HCT116 (cell line): ENCODE measurements at regions not wholly inside any gene's neighbourhood (a gene's known extent, or its start where the extent isn't known, plus 50 kb on each side); places are given as distances from the start of the nearest gene placed in this dataset.

Experiments used
- ATAC-seq: fragments of 200-7000 bp; cut with Tn5 transposase; 2 replicates; pipeline ENCODE4 v1.9.1; 2020; ENCODE audit warnings: mild to moderate bottlenecking, moderate library complexity
- BruUV-seq: library from RNA; stranded (reverse); fragments of 400-500 nt; replicated peaks from 2 replicates; lab custom pipeline; 2021; lab: Mats Ljungman, UMichigan
- CTCF ChIA-PET: fragments of 300-600 bp; sonication (Branson Sonifier 250); formaldehyde crosslinking; loops from one replicate; lab custom pipeline; 2021; ENCODE audit warnings: antibody characterized with exemption; lab: Charles Lee
- POLR2A ChIA-PET: fragments of 300-600, 350-600 bp; sonication (Branson Sonifier 250); formaldehyde crosslinking; loops from one replicate; lab custom pipeline; 2021; ENCODE audit warnings: antibody characterized with exemption; lab: Charles Lee
- RAD21 ChIA-PET, 2 experiments: fragments of 300-600 bp; sonication (Branson Sonifier 250); formaldehyde crosslinking; loops; one replicate each; lab custom pipeline; 2023; ENCODE audit warnings: low total read pairs in 2 of 2; ENCODE audit not compliant: uncharacterized antibody in 2 of 2, unreplicated experiment in 2 of 2, low non-redundant PET in 1 of 2; lab: Charles Lee
- DNase-seq: peaks from one replicate; pipeline ENCODE4 v3.0.0-alpha.2; 2010; ENCODE audit warnings: low read depth, low spot score
- H2AFZ ChIP-seq: fragments of 200-600 bp; shearing (Covaris generic), sonication (generic); 2 replicates; pipeline ENCODE4 v1.6.1; 2017; ENCODE audit warnings: low read depth, mixed run types, mixed read lengths, antibody characterized with exemption, low read length; ENCODE audit not compliant: poor library complexity, severe bottlenecking
- H3K27ac ChIP-seq: 2 replicates; pipeline ENCODE4 v1.5.1; 2012; ENCODE audit warnings: low read depth, low read length
- H3K27me3 ChIP-seq: fragments of 200-600 bp; sonication (generic); 2 replicates; pipeline ENCODE4 v1.6.1; 2016; ENCODE audit warnings: mixed run types, low read length, mixed read lengths; ENCODE audit not compliant: insufficient read depth
- H3K36me3 ChIP-seq, 2 experiments: fragments of 200-500 bp in 1 of 2; fragments of 200-600 bp in 1 of 2; sonication (Bioruptor generic) in 1 of 2; sonication (generic) in 1 of 2; 2 replicates each; pipeline versions ENCODE4 v1.5.1 to v1.6.1; 2014 to 2016; ENCODE audit warnings: low read length in 2 of 2, inconsistent platforms in 1 of 2, mixed read lengths in 1 of 2, mixed run types in 1 of 2; ENCODE audit not compliant: insufficient read depth in 2 of 2, control insufficient read depth in 1 of 2
- H3K4me1 ChIP-seq, 2 experiments: fragments of 200-600 bp in 1 of 2; sonication (generic) in 1 of 2; 2 replicates each; pipeline versions ENCODE4 v1.5.1 to v1.6.1; 2012 to 2017; ENCODE audit warnings: low read length in 2 of 2, inconsistent platforms in 1 of 2, mild to moderate bottlenecking in 1 of 2, mixed read lengths in 1 of 2, mixed run types in 1 of 2, moderate library complexity in 1 of 2; ENCODE audit not compliant: insufficient read depth in 2 of 2, control insufficient read depth in 1 of 2
- H3K4me2 ChIP-seq: fragments of 200-600 bp; sonication (generic); 2 replicates; pipeline ENCODE4 v1.6.1; 2017; ENCODE audit warnings: mixed run types, low read length, mixed read lengths
- H3K4me3 ChIP-seq, 2 experiments: fragments of 200-600 bp in 1 of 2; sonication (generic) in 1 of 2; replicated peaks in 1 of 2; 2 replicates each; pipeline ENCODE4 v1.5.1; 2011 to 2016; ENCODE audit warnings: low read length in 2 of 2, control low read depth in 1 of 2, low read depth in 1 of 2, mild to moderate bottlenecking in 1 of 2, mixed read lengths in 1 of 2, mixed run types in 1 of 2
- H3K79me2 ChIP-seq: fragments of 200-600 bp; sonication (generic); 2 replicates; pipeline ENCODE4 v1.6.1; 2017; ENCODE audit warnings: mild to moderate bottlenecking, mixed run types, low read length, moderate library complexity, mixed read lengths; ENCODE audit not compliant: insufficient read depth
- H3K9ac ChIP-seq: fragments of 200-600 bp; sonication (generic); 2 replicates; pipeline ENCODE4 v1.6.1; 2016; ENCODE audit warnings: low read length, mixed read lengths
- H3K9me2 ChIP-seq: fragments of 200-600 bp; sonication (generic), shearing (Covaris generic); 2 replicates; pipeline ENCODE4 v1.6.1; 2017; ENCODE audit warnings: mixed run types, mild to moderate bottlenecking, moderate library complexity; ENCODE audit not compliant: insufficient read depth
- H3K9me3 ChIP-seq, 2 experiments: fragments of 200-500 bp in 1 of 2; fragments of 200-600 bp in 1 of 2; sonication (Bioruptor generic) in 1 of 2; sonication (generic) in 1 of 2; 2 replicates each; pipeline ENCODE4 v1.6.1; 2014 to 2017; ENCODE audit warnings: low read length in 2 of 2, mixed read lengths in 2 of 2, inconsistent platforms in 1 of 2, low read depth in 1 of 2, mild to moderate bottlenecking in 1 of 2, mixed run types in 1 of 2, moderate library complexity in 1 of 2; ENCODE audit not compliant: control insufficient read depth in 1 of 2, insufficient read depth in 1 of 2
- H4K20me1 ChIP-seq: fragments of 200-600 bp; sonication (generic), shearing (Covaris generic); 2 replicates; pipeline ENCODE4 v1.6.1; 2017; ENCODE audit warnings: mixed run types, mild to moderate bottlenecking, moderate library complexity; ENCODE audit not compliant: insufficient read depth
- EGR1 ChIP-seq: IDR thresholded peaks from 2 replicates; pipeline ENCODE4 v1.6.1; 2012; ENCODE audit warnings: low read depth
- JUND ChIP-seq: IDR thresholded peaks from 2 replicates; pipeline ENCODE4 v1.6.1; 2012
- POLR2AphosphoS5 ChIP-seq: IDR thresholded peaks from 2 replicates; pipeline ENCODE4 v1.6.1; 2011; ENCODE audit warnings: mild to moderate bottlenecking, low read depth, low read length, moderate library complexity
- RAD21 ChIP-seq: IDR thresholded peaks from 2 replicates; pipeline ENCODE4 v1.6.1; 2012; ENCODE audit warnings: low read depth, mild to moderate bottlenecking
- REST ChIP-seq: IDR thresholded peaks from 2 replicates; pipeline ENCODE4 v1.6.1; 2012; ENCODE audit warnings: low read depth
- SIN3A ChIP-seq: IDR thresholded peaks from 2 replicates; pipeline ENCODE4 v1.6.1; 2012; ENCODE audit warnings: low read depth
- SP1 ChIP-seq: IDR thresholded peaks from 2 replicates; pipeline ENCODE4 v1.6.1; 2012; ENCODE audit warnings: low read depth
- TCF7L2 ChIP-seq: IDR thresholded peaks from 2 replicates; pipeline ENCODE4 v1.7.0; 2011; ENCODE audit warnings: borderline replicate concordance, inconsistent platforms; ENCODE audit not compliant: insufficient read depth, insufficient read length; ENCODE audit errors: extremely low read depth
- ZFX ChIP-seq: fragments of 450-650 bp; IDR thresholded peaks from 2 replicates; pipeline ENCODE4 v1.6.1; 2017
- ZNF274 ChIP-seq: fragments of 200-500 bp; sonication (Bioruptor generic); IDR thresholded peaks from 2 replicates; pipeline ENCODE4 v1.6.1; 2014; ENCODE audit warnings: mild to moderate bottlenecking, low read depth, low read length, inconsistent platforms
- intact Hi-C: fragments of 100-400 bp; cut with micrococcal nuclease; formaldehyde crosslinking; loops from 2 replicates; pipeline ENCODE4 v1.10.0; 2022
- TF ChIP-seq, protein P1 (sequence below): IDR thresholded peaks from 2 replicates; pipeline ENCODE4 v1.6.1; 2012

GRCh38 chr18:29969876-29970275, 1072.7 kb downstream of the DSC3 start:
- no peak overlapping the region for H3K27ac ChIP-seq
- POLR2A ChIA-PET, result no interaction called here
- H3K4me1 ChIP-seq, result no peaks in the 10 kb centered on the region
- H4K20me1 ChIP-seq, result no peaks in the 10 kb centered on the region
- no peak overlapping the region for H3K4me3 ChIP-seq
- ATAC-seq, result no peak
- no peak overlapping the region for H3K9ac ChIP-seq
- BruUV-seq, result no TSS peak
- no peaks in the 10 kb centered on the region for H3K79me2 ChIP-seq
- RAD21 ChIA-PET, result no interaction called here
- H2AFZ ChIP-seq, result no peak overlapping the region
- no peaks in the 10 kb centered on the region for H3K27me3 ChIP-seq
- H3K36me3 ChIP-seq, result no peaks in the 10 kb centered on the region
- intact Hi-C loops, result no loop called here
- H3K9me3 ChIP-seq, result no peaks in the 10 kb centered on the region
- CTCF ChIA-PET, result no interaction called here
- TF ChIP-seq EGR1 (no peak), POLR2AphosphoS5 (no peak), ZNF274 (no peak), REST (no peak), ZFX (no peak), JUND (no peak), TCF7L2 (no peak), RAD21 (no peak), SP1 (no peak)
- H3K9me2 ChIP-seq, result no peaks in the 10 kb centered on the region
- no peak for DNase-seq
- no peak overlapping the region for H3K4me2 ChIP-seq

- H3K9me3 ChIP-seq, result no peaks in the 10 kb centered on the region
- H3K9me2 ChIP-seq, result no peaks in the 10 kb centered on the region; the same call in 1 of the 2 replicates
- TF ChIP-seq, protein P1, sequence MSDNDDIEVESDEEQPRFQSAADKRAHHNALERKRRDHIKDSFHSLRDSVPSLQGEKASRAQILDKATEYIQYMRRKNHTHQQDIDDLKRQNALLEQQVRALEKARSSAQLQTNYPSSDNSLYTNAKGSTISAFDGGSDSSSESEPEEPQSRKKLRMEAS, result no peak
- TF ChIP-seq SP1, result no peak
- no peak for TF ChIP-seq POLR2AphosphoS5
- no peak for TF ChIP-seq SIN3A
- no peak for TF ChIP-seq TCF7L2
- intact Hi-C loops, result no loop called here
- no peaks in the 10 kb centered on the region for H3K79me2 ChIP-seq
- no peaks in the 10 kb centered on the region for H3K27me3 ChIP-seq
- no peak overlapping the region for H3K4me2 ChIP-seq
- DNase-seq, result no peak
- ChIA-PET RAD21 (no interaction called here), CTCF (no interaction called here), POLR2A (no interaction called here)
- no peak overlapping the region for H3K27ac ChIP-seq
- H2AFZ ChIP-seq, result no peak overlapping the region
- BruUV-seq, result no TSS peak
- no peak overlapping the region for H3K4me3 ChIP-seq
- H3K4me1 ChIP-seq, result no peaks in the 10 kb centered on the region
- ATAC-seq, result no peak
- H3K36me3 ChIP-seq, result no peaks in the 10 kb centered on the region
- no peak overlapping the region for H3K9ac ChIP-seq
- H4K20me1 ChIP-seq, result no peaks in the 10 kb centered on the region
Measured at GRCh38 chr18:29962579-29962978, 1080.0 kb downstream of the DSC3 start.
